ENCODE measurements at regions not wholly inside any gene's neighbourhood (a gene's known extent, or its start where the extent isn't known, plus 50 kb on each side); places are given as distances from the start of the nearest gene placed in this dataset.

- no peak for TF ChIP-seq CHD7 (IDR thresholded peaks at IDR 0.05; ENCODE audit: insufficient replicate concordance, low read length)
- TF ChIP-seq BRCA1 (IDR thresholded peaks at IDR 0.05; ENCODE audit: low read depth, low read length), result no peak
- peak; percentile 18 for TF ChIP-seq NANOG (IDR thresholded peaks at IDR 0.05; ENCODE audit: insufficient read depth, low read depth, low read length, poor library complexity, severe bottlenecking)
- TF ChIP-seq FOSL1 (IDR thresholded peaks at IDR 0.05; ENCODE audit: insufficient read depth, low read depth, low read length), result no peak
- peak; percentile 45; the same call in 1 of the 2 replicates for TF ChIP-seq TEAD4 (IDR thresholded peaks at IDR 0.05; ENCODE audit: low read depth, low read length)
- no peak for TF ChIP-seq HDAC2 (IDR thresholded peaks at IDR 0.05; ENCODE audit: borderline replicate concordance in 1 of 2, low read depth in 2 of 2, low read length in 2 of 2)
- TF ChIP-seq HDAC6 (IDR thresholded peaks at IDR 0.05; ENCODE audit: low read depth, low read length), result no peak
- TF ChIP-seq RFX5 (IDR thresholded peaks at IDR 0.05; ENCODE audit: borderline replicate concordance, low read depth, low read length), result no peak
- TF ChIP-seq GABPA (IDR thresholded peaks at IDR 0.05; ENCODE audit: borderline replicate concordance, insufficient read depth, low read length), result no peak
- no peak for TF ChIP-seq CBX8 (IDR thresholded peaks at IDR 0.05; ENCODE audit: borderline replicate concordance, low read depth, low read length)
- TF ChIP-seq BACH1 (IDR thresholded peaks at IDR 0.05; ENCODE audit: low read length), result no peak
- TF ChIP-seq SP1 (IDR thresholded peaks at IDR 0.05; ENCODE audit: low read depth, low read length), result no peak
Observed at GRCh38 chr10:111370101-111370500, 293.3 kb downstream of the ADRA2A start (continued).

Data from H1 (cell line).